Activated naive CD8-positive, alpha-beta T cell (primary cell): ENCODE measurements at regions not wholly inside any gene's neighbourhood (a gene's known extent, or its start where the extent isn't known, plus 50 kb on each side); places are given as distances from the start of the nearest gene placed in this dataset.
"Not testable (repeated sequence)": the region's sequence is repeated elsewhere in the genome, so short reads cannot be mapped to it uniquely, and the experiment has no call there.

ENCODE experiments used
- H3K27ac Mint-ChIP-seq: one replicate; pipeline ENCODE4 v1.8.0; 2021; ENCODE audit warnings: mixed read lengths
- H3K27me3 Mint-ChIP-seq: one replicate; pipeline ENCODE4 v1.8.0; 2021; ENCODE audit warnings: mixed read lengths
- H3K36me3 Mint-ChIP-seq: one replicate; pipeline ENCODE4 v1.8.0; 2021; ENCODE audit warnings: mixed read lengths
- H3K4me1 Mint-ChIP-seq: one replicate; pipeline ENCODE4 v1.8.0; 2021; ENCODE audit warnings: low read depth, mixed read lengths
- H3K4me3 Mint-ChIP-seq: one replicate; pipeline ENCODE4 v1.8.0; 2021; ENCODE audit warnings: mild to moderate bottlenecking, mixed read lengths
- H3K9me3 Mint-ChIP-seq: one replicate; pipeline ENCODE4 v1.8.0; 2021; ENCODE audit warnings: low read depth, mixed read lengths

DNA sequence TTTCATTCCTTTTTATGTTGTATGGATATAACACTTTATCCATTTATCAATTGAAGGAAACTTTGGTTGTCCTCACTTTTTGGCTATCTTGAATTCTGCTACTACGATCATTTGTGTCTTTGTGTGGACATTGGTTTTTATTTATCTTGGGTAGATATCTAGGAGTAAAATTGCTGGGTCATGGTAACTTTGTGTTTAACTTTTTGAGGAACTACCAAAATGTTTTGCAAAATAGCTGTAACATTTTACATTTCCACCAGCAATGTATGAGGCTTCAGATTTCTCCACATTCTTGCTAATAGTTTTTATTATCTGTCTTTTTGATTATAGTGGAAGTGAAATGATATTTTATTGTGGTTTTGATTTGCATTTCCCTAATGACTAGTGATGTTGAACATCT lies 55.6 kb downstream of the TLNRD1 start:
- peaks cover 2% of the 10 kb centered on the region for H3K36me3 Mint-ChIP-seq
- peak overlapping the region; percentile 8 for H3K27ac Mint-ChIP-seq
- H3K4me1 Mint-ChIP-seq = no peaks in the 10 kb centered on the region
- no peaks in the 10 kb centered on the region for H3K9me3 Mint-ChIP-seq
- no peak overlapping the region for H3K4me3 Mint-ChIP-seq
- H3K27me3 Mint-ChIP-seq = peaks cover 3% of the 10 kb centered on the region

DNA sequence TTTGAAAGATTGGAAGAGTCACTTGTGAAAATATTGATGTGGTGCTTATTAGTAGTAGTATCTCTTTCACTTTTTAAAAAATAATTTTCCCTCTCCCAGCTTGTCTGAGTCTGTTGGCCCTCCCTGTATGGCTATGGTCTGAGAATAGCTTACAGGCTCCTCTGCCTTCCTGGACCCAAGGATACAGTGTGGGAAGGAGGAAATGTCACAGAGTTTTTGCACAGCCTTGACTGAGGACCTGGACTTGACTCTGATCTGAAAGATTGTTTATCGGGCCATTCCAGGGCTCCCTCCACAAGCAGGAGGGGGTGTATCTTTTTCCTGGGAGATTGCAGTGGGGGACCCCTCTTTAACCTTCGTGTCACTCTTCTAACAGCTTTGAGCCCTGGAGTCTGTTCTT lies 59.7 kb downstream of the TLNRD1 start:
- no peaks in the 10 kb centered on the region for H3K4me1 Mint-ChIP-seq
- H3K4me3 Mint-ChIP-seq = no peak overlapping the region
- H3K9me3 Mint-ChIP-seq = no peaks in the 10 kb centered on the region
- no peaks in the 10 kb centered on the region for H3K27me3 Mint-ChIP-seq
- peaks cover 2% of the 10 kb centered on the region for H3K36me3 Mint-ChIP-seq
- H3K27ac Mint-ChIP-seq = no peak overlapping the region

DNA sequence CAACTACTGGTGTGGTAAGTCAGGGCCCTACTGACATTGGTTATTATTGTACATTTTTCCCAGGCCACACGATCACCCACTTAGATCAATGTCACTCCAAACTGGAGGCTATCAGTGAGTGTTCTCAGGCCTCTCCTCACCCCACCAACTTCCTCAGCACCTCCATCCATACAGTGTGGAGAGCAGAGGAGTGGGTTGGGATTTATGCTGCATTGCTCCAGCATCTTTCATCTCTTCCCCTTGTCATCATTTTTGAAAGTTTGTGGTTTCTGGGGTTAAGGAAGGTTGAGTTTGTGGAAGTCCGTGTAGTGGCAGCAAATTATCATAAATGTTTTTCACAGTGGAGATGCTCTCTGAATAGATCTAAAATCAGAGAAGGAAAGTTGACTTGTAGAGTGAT lies 60.2 kb downstream of the TLNRD1 start:
- Mint-ChIP-seq H3K4me3 (no peak overlapping the region), H3K4me1 (no peaks in the 10 kb centered on the region), H3K36me3 (peaks cover 2% of the 10 kb centered on the region), H3K27me3 (no peaks in the 10 kb centered on the region), H3K27ac (no peak overlapping the region), H3K9me3 (no peaks in the 10 kb centered on the region)

GRCh38 chr15:81061490-81062253 lies 60.9 kb downstream of the TLNRD1 start:
- Mint-ChIP-seq H3K9me3 (no peaks in the 10 kb centered on the region), H3K36me3 (peaks cover 2% of the 10 kb centered on the region)

DNA sequence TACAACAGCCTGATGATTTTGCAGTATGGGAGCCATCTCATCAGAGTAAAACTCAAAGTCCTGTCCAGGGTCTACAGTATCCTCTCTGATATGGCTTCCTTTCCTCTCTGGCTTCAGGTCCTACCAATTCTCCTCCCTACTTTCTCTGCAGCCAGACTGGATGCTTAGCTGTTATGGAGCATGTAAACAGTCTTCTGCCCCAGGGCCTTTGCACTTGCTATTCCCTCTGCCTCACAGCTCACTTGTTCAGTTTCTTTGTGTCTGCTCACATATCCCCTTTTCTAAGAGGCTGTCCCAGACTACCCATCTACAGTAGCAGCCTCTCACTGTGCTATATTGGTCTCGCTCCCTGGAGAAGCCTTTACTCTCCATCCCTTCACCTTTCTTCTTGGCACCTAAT lies 62.2 kb downstream of the TLNRD1 start:
- Mint-ChIP-seq H3K27me3 (no peaks in the 10 kb centered on the region), H3K27ac (no peak overlapping the region), H3K36me3 (peaks cover under 1% of the 10 kb centered on the region), H3K9me3 (no peaks in the 10 kb centered on the region), H3K4me3 (no peak overlapping the region), H3K4me1 (no peaks in the 10 kb centered on the region)

More at GRCh38 chr15:81061490-81062253, 60.9 kb downstream of the TLNRD1 start:
- Mint-ChIP-seq H3K27me3 (no peaks in the 10 kb centered on the region), H3K4me1 (no peaks in the 10 kb centered on the region), H3K27ac (no peak overlapping the region), H3K4me3 (no peak overlapping the region)

- Mint-ChIP-seq H3K27me3 (no peaks in the 10 kb centered on the region), H3K4me3 (no peak overlapping the region), H3K9me3 (no peaks in the 10 kb centered on the region), H3K27ac (no peak overlapping the region), H3K4me1 (no peaks in the 10 kb centered on the region), H3K36me3 (peaks cover 4% of the 10 kb centered on the region)
Observed at GRCh38 chr15:81064253-81064652, 63.5 kb downstream of the TLNRD1 start.

DNA sequence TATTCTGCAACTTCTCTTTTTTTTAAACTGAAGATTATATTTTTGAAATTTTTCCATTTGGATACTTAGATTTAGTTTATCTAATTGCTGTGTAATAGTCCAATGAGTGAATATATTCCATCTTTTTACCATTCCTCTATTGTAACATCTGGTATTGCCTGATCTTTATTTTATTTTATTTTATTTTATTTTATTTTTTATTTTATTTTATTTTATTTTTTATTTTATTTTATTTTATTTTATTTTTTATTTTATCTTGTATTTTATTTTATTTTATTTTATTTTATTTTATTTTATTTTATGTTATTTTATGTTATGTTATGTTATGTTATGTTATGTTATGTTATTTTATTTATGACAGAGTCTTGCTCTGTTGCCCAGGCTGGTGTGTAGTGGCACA lies 66.5 kb upstream of the CFAP161 start:
- not testable (repeated sequence) for H3K9me3 Mint-ChIP-seq, H3K27ac Mint-ChIP-seq, H3K27me3 Mint-ChIP-seq, H3K36me3 Mint-ChIP-seq, H3K4me1 Mint-ChIP-seq, H3K4me3 Mint-ChIP-seq

- H3K4me3 Mint-ChIP-seq = no peak overlapping the region
- H3K27ac Mint-ChIP-seq = no peak overlapping the region
- no peaks in the 10 kb centered on the region for H3K9me3 Mint-ChIP-seq
- H3K4me1 Mint-ChIP-seq = no peaks in the 10 kb centered on the region
- H3K36me3 Mint-ChIP-seq = peaks cover 6% of the 10 kb centered on the region
- H3K27me3 Mint-ChIP-seq = peaks cover 8% of the 10 kb centered on the region
Observed at GRCh38 chr15:81068516-81068915, 65.6 kb upstream of the CFAP161 start.

DNA sequence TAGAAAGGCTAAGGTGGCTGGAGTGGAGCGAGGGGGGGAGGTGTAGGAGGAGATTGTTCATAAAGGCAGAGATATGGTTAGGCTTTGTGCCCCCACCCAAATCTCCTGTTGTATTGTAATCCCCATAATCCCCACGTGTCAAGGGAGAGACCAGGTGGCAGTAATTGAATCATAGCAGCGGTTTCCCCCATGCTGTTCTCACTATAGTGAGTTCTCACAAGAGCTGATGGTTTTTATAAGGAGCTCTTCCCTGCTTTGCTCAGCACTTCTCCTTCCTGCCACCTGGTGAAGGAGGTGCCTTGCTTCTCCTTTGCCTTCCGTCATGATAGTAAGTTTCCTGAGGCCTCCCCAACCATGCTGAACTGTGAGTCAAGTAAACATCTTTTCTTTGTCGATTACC lies 64.7 kb upstream of the CFAP161 start:
- Mint-ChIP-seq H3K4me3 (no peak overlapping the region), H3K27ac (no peak overlapping the region), H3K27me3 (peaks cover 8% of the 10 kb centered on the region), H3K36me3 (peaks cover 6% of the 10 kb centered on the region), H3K4me1 (no peaks in the 10 kb centered on the region), H3K9me3 (no peaks in the 10 kb centered on the region)

- Mint-ChIP-seq H3K9me3 (no peaks in the 10 kb centered on the region), H3K27ac (no peak overlapping the region), H3K4me1 (no peaks in the 10 kb centered on the region)
Observed at GRCh38 chr15:81069909-81070308, 64.2 kb upstream of the CFAP161 start.

GRCh38 chr15:81071120-81071519 lies 63.0 kb upstream of the CFAP161 start:
- Mint-ChIP-seq H3K4me3 (no peak overlapping the region), H3K36me3 (peaks cover 6% of the 10 kb centered on the region), H3K4me1 (no peaks in the 10 kb centered on the region), H3K9me3 (no peaks in the 10 kb centered on the region), H3K27me3 (peaks cover 8% of the 10 kb centered on the region), H3K27ac (no peak overlapping the region)

More at GRCh38 chr15:81069909-81070308, 64.2 kb upstream of the CFAP161 start:
- Mint-ChIP-seq H3K36me3 (peaks cover 6% of the 10 kb centered on the region), H3K27me3 (peaks cover 8% of the 10 kb centered on the region), H3K4me3 (no peak overlapping the region)

DNA sequence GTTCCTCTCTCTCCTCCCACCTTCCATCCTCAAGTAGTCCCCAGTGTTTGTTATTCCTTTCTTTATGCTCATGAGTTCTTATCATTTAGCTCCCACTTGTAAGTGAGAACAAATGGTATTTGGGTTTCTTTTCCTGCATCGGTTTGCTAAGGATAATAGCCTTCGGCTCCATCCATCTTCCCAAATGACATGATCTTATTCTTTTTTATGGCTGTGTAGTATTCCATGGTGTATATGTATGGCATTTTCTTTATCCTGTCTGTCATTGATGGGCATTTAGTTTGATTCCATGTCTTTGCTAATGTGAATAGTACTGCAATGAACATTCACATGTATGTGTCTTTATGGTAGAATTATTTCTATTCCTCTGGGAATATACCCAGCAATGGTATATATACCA lies 62.4 kb upstream of the CFAP161 start:
- Mint-ChIP-seq H3K4me1 (no peaks in the 10 kb centered on the region), H3K9me3 (no peaks in the 10 kb centered on the region), H3K27ac (no peak overlapping the region), H3K27me3 (peaks cover 8% of the 10 kb centered on the region), H3K4me3 (no peak overlapping the region), H3K36me3 (peaks cover 6% of the 10 kb centered on the region)

- H3K9me3 Mint-ChIP-seq = no peaks in the 10 kb centered on the region
- no peak overlapping the region for H3K27ac Mint-ChIP-seq
- H3K36me3 Mint-ChIP-seq = peaks cover 6% of the 10 kb centered on the region
- no peaks in the 10 kb centered on the region for H3K4me1 Mint-ChIP-seq
- no peak overlapping the region for H3K4me3 Mint-ChIP-seq
- peaks cover 8% of the 10 kb centered on the region for H3K27me3 Mint-ChIP-seq
Observed at GRCh38 chr15:81072551-81072950, 61.5 kb upstream of the CFAP161 start.

DNA sequence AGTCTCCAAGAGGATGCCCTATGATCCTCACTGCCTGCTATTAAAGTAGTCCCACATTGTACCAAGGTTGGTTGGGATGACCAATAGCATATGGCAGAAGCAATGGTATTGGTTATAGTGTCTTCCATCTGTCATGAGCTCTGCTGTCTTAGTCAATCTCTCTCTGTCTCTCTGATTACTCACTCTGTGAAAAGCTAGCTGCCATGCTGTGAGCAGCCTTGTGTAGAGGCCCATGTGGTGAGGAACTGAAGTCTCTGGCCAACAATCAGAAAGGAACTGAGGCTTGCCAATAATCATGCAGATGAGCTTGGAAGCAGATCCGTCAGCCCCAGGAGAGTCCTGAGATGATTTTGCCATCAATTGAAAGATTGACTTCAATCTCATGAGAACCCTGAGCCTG lies 60.3 kb upstream of the CFAP161 start:
- H3K4me3 Mint-ChIP-seq = no peak overlapping the region
- H3K27me3 Mint-ChIP-seq = peaks cover 8% of the 10 kb centered on the region
- no peaks in the 10 kb centered on the region for H3K4me1 Mint-ChIP-seq
- no peak overlapping the region for H3K27ac Mint-ChIP-seq
- H3K36me3 Mint-ChIP-seq = peaks cover 5% of the 10 kb centered on the region
- H3K9me3 Mint-ChIP-seq = no peaks in the 10 kb centered on the region

DNA sequence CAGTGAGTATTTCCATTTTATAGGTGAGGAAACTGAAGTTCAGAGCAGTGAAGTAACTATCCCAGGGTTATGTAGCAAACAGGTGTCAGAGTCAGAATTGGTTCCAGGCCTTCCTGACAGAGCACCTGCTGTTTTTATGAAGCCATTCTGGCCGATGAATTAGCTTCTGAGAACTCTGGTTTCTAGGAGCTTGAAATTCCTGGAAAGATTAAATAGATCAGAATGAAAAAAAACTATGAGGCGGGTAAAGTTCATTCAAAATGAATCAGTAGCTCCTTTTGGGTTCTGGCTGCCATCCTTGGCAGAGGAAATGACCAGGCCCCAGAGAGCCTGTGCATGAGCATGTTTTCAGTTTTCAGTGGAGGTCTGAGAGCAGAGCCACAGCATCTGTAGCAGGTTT lies 59.3 kb upstream of the CFAP161 start:
- Mint-ChIP-seq H3K4me1 (no peaks in the 10 kb centered on the region), H3K9me3 (no peaks in the 10 kb centered on the region), H3K36me3 (peaks cover 2% of the 10 kb centered on the region), H3K4me3 (no peak overlapping the region), H3K27me3 (peaks cover 5% of the 10 kb centered on the region), H3K27ac (no peak overlapping the region)

DNA sequence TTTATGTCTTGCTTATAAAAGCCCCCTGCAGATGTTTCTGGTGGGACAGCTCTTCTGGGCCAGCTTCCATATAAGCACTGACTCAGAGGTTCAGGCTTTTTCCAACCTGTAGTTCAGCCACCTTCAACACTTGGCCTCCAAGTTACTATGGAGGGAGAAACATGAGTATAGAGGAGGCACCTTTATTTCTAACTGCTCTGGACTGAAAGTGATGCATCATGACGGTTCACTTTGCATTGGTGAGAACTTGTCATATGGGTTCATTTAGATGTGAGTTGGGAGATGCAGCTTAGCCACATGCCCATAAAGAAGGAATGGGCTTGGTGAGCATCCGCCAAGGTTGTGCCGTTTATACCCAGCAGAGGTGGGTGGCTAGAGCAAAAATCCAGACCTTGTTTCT lies 58.8 kb upstream of the CFAP161 start:
- Mint-ChIP-seq H3K9me3 (no peaks in the 10 kb centered on the region), H3K4me3 (no peak overlapping the region), H3K36me3 (peaks cover 2% of the 10 kb centered on the region), H3K27ac (no peak overlapping the region), H3K4me1 (no peaks in the 10 kb centered on the region), H3K27me3 (peaks cover 3% of the 10 kb centered on the region)
